HEK293 (cell line): ENCODE measurements at regions not wholly inside any gene's neighbourhood (a gene's known extent, or its start where the extent isn't known, plus 50 kb on each side); places are given as distances from the start of the nearest gene placed in this dataset.
"Not testable (repeated sequence)": the region's sequence is repeated elsewhere in the genome, so short reads cannot be mapped to it uniquely, and the experiment has no call there.

ENCODE experiments used
- CTCF ChIA-PET: fragments of 350-600 bp; formaldehyde crosslinking; extraction: SDS; loops from one replicate; lab custom pipeline; 2021; ENCODE audit warnings: antibody characterized with exemption; lab: Yijun Ruan, JAX
- POLR2A ChIA-PET: fragments of 300-600 bp; formaldehyde crosslinking; extraction: SDS; loops from one replicate; lab custom pipeline; 2020; ENCODE audit warnings: antibody characterized with exemption, inconsistent platforms; lab: Yijun Ruan, JAX
- H3K27ac ChIP-seq: fragments of 200-500 bp; sonication (Bioruptor generic); 2 replicates; pipeline ENCODE4 v1.5.1; 2014; ENCODE audit warnings: low read depth, low read length, control low read depth, inconsistent platforms; ENCODE audit errors: extremely low read depth
- H3K36me3 ChIP-seq, 2 experiments: fragments of 200-500 bp in 1 of 2; sonication (Bioruptor generic) in 1 of 2; 1 replicate in 1 of 2; 2 replicates in 1 of 2; pipeline ENCODE4 v1.5.1; 2014 to 2017; ENCODE audit warnings: inconsistent platforms in 2 of 2, low read length in 2 of 2; ENCODE audit not compliant: control insufficient read depth in 2 of 2, insufficient read depth in 1 of 2
- H3K4me1 ChIP-seq: fragments of 200-500 bp; sonication (Bioruptor generic); 2 replicates; pipeline ENCODE4 v1.5.1; 2014; ENCODE audit warnings: mild to moderate bottlenecking, low read length, inconsistent platforms; ENCODE audit not compliant: control insufficient read depth, insufficient read depth
- H3K4me3 ChIP-seq: 2 replicates; pipeline ENCODE4 v1.5.1; 2011; ENCODE audit warnings: low read depth, mild to moderate bottlenecking, control low read depth, low read length, moderate library complexity
- H3K9me3 ChIP-seq: fragments of 200-500 bp; sonication (Bioruptor generic); 2 replicates; pipeline ENCODE4 v1.5.1; 2014; ENCODE audit warnings: low read depth, low read length, inconsistent platforms; ENCODE audit not compliant: control insufficient read depth, insufficient read depth
- HOXA7 ChIP-seq: sonication (generic); formaldehyde crosslinking; IDR thresholded peaks from 2 replicates; pipeline ENCODE4 v1.8.1; 2022; ENCODE audit warnings: missing genetic modification reagents, borderline replicate concordance
- KLF9 ChIP-seq: fragments of 450-650 bp; formaldehyde crosslinking; IDR thresholded peaks from 2 replicates; pipeline ENCODE4 v1.5.1; 2016; ENCODE audit warnings: missing biosample characterization, missing genetic modification characterization, low read depth
- PRDM1 ChIP-seq: fragments of 450-650 bp; formaldehyde crosslinking; IDR thresholded peaks from 2 replicates; pipeline ENCODE4; 2016; ENCODE audit warnings: missing biosample characterization, missing genetic modification characterization
- REPIN1 ChIP-seq: fragments of 450-650 bp; formaldehyde crosslinking; IDR thresholded peaks from 2 replicates; pipeline ENCODE4 v1.5.1; 2017; ENCODE audit warnings: missing biosample characterization, missing genetic modification characterization, low read depth
- ZBTB20 ChIP-seq: fragments of 450-650 bp; formaldehyde crosslinking; IDR thresholded peaks from 2 replicates; pipeline ENCODE4 v1.5.1; 2016; ENCODE audit warnings: missing biosample characterization, missing genetic modification characterization
- ZFP41 ChIP-seq: fragments of 450-650 bp; formaldehyde crosslinking; IDR thresholded peaks from 2 replicates; pipeline ENCODE4 v1.5.1; 2016; ENCODE audit warnings: missing biosample characterization, missing genetic modification characterization, borderline replicate concordance
- ZNF140 ChIP-seq: fragments of 450-650 bp; formaldehyde crosslinking; IDR thresholded peaks from 2 replicates; pipeline ENCODE4 v1.5.1; 2016; ENCODE audit warnings: missing biosample characterization, missing genetic modification characterization
- ZNF16 ChIP-seq: fragments of 450-650 bp; formaldehyde crosslinking; IDR thresholded peaks from 2 replicates; pipeline ENCODE4 v1.5.1; 2016; ENCODE audit warnings: low read depth, missing biosample characterization, missing genetic modification characterization
- ZNF571 ChIP-seq: fragments of 450-650 bp; formaldehyde crosslinking; IDR thresholded peaks from 2 replicates; pipeline ENCODE4 v1.5.0; 2017; ENCODE audit warnings: missing biosample characterization, missing genetic modification characterization
- ZNF596 ChIP-seq: fragments of 450-650 bp; IDR thresholded peaks from 2 replicates; pipeline ENCODE4 v1.5.0; 2018; ENCODE audit warnings: missing biosample characterization, mild to moderate bottlenecking, missing genetic modification characterization, moderate library complexity
- ZNF776 ChIP-seq: fragments of 450-650 bp; formaldehyde crosslinking; IDR thresholded peaks from 2 replicates; pipeline ENCODE4 v1.5.0; 2017; ENCODE audit warnings: missing biosample characterization, missing genetic modification characterization, borderline replicate concordance
- ZSCAN23 ChIP-seq: fragments of 450-650 bp; formaldehyde crosslinking; IDR thresholded peaks from 2 replicates; pipeline ENCODE4 v1.5.1; 2016; ENCODE audit warnings: missing biosample characterization, missing genetic modification characterization
- TF ChIP-seq, protein P1 (sequence below): fragments of 450-650 bp; formaldehyde crosslinking; IDR thresholded peaks from 2 replicates; pipeline ENCODE4 v1.5.1; 2017; ENCODE audit warnings: missing biosample characterization, missing genetic modification characterization
- TF ChIP-seq, protein P2 (sequence below): fragments of 450-650 bp; formaldehyde crosslinking; conservative IDR thresholded peaks from 2 replicates; pipeline ENCODE4 v1.5.1; 2016; ENCODE audit warnings: low read depth, missing biosample characterization, missing genetic modification characterization
- TF ChIP-seq, protein P3 (sequence below): fragments of 450-650 bp; formaldehyde crosslinking; IDR thresholded peaks from 2 replicates; pipeline ENCODE4 v1.5.1; 2016; ENCODE audit warnings: missing biosample characterization, missing genetic modification characterization, low read depth
- TF ChIP-seq, protein P4 (sequence below): fragments of 450-650 bp; formaldehyde crosslinking; IDR thresholded peaks from 2 replicates; pipeline ENCODE4 v1.5.1; 2016; ENCODE audit warnings: missing biosample characterization, missing genetic modification characterization

DNA sequence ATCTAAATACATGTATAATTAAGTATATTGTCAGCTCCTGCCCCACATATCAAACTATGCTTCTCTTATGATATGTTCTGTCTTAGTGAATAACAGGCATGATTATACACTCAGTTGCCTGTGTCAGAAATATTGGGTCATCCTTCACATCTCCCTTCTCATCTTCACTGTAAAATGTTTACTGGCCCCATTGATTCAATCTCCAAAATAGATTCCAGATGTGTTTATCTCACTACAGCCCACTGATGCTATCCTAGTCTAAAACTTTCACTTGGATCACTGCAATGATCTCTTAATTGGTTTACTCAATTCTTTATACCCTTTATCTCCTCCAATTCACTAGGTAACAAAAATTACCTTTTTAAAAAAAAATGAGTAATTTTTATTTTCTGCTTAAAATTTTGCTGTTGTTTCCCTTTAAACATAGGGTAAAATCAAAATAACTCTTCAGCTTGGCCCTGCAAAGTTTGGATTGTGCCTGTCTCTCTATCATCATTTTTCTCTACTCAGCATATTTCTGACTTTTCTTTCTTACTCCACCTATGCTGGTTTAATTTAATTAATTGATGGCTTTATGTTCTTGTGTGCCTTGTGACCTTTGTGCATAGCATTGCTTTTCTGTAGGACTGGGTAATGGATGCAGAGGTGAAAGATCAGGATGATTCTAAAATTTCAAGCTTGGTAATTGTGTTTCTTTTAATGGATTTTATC is 233.9 kb upstream of the FOXP2 start (continued):
- no peak for TF ChIP-seq HOXA7

DNA sequence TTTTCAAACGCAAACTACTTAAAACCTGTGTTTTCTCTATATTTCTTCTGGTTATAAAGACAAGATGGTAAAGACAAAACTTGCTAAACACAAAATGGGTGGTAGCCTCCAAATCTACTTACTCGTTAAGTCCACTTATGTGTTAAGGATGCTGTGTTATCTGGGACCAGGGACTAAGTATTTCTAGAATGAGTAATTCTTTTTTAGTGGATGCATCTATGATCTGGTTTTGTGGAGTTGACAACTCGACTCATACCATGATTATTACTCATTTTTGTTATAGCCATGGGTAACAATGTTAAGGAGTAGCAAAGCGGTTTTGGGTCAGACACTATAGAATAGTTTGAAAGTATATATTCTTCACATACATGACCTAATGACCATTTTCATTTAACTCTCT is 239.5 kb upstream of the FOXP2 start:
- ChIA-PET CTCF (no interaction called here), POLR2A (no interaction called here)
- no peaks in the 10 kb centered on the region for H3K36me3 ChIP-seq
- TF ChIP-seq ZNF776 (tag by site-specific recombination) (no peak), ZNF571 (no peak), ZBTB20 (tag by site-specific recombination) (no peak; the same call in 1 of the 2 replicates), KLF9 (tag by site-specific recombination) (no peak), ZSCAN23 (tag by site-specific recombination) (no peak), ZNF16 (tag by site-specific recombination) (no peak), REPIN1 (no peak), ZFP41 (tag by site-specific recombination) (no peak)
- TF ChIP-seq, protein P1, sequence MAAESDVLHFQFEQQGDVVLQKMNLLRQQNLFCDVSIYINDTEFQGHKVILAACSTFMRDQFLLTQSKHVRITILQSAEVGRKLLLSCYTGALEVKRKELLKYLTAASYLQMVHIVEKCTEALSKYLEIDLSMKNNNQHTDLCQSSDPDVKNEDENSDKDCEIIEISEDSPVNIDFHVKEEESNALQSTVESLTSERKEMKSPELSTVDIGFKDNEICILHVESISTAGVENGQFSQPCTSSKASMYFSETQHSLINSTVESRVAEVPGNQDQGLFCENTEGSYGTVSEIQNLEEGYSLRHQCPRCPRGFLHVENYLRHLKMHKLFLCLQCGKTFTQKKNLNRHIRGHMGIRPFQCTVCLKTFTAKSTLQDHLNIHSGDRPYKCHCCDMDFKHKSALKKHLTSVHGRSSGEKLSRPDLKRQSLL (tag by site-specific recombination) = no peak
- TF ChIP-seq, protein P2, sequence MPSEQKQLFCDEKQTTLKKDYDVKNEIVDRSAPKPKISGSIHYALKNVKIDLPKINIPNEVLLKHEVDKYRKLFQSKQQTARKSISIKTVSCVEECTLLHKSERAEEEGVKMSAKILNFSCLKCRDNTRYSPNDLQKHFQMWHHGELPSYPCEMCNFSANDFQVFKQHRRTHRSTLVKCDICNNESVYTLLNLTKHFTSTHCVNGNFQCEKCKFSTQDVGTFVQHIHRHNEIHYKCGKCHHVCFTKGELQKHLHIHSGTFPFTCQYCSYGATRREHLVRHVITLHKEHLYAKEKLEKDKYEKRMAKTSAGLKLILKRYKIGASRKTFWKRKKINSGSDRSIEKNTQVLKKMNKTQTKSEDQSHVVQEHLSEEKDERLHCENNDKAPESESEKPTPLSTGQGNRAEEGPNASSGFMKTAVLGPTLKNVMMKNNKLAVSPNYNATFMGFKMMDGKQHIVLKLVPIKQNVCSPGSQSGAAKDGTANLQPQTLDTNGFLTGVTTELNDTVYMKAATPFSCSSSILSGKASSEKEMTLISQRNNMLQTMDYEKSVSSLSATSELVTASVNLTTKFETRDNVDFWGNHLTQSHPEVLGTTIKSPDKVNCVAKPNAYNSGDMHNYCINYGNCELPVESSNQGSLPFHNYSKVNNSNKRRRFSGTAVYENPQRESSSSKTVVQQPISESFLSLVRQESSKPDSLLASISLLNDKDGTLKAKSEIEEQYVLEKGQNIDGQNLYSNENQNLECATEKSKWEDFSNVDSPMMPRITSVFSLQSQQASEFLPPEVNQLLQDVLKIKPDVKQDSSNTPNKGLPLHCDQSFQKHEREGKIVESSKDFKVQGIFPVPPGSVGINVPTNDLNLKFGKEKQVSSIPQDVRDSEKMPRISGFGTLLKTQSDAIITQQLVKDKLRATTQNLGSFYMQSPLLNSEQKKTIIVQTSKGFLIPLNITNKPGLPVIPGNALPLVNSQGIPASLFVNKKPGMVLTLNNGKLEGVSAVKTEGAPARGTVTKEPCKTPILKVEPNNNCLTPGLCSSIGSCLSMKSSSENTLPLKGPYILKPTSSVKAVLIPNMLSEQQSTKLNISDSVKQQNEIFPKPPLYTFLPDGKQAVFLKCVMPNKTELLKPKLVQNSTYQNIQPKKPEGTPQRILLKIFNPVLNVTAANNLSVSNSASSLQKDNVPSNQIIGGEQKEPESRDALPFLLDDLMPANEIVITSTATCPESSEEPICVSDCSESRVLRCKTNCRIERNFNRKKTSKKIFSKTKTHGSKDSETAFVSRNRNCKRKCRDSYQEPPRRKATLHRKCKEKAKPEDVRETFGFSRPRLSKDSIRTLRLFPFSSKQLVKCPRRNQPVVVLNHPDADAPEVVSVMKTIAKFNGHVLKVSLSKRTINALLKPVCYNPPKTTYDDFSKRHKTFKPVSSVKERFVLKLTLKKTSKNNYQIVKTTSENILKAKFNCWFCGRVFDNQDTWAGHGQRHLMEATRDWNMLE = no peak
- no peaks in the 10 kb centered on the region for H3K4me1 ChIP-seq
- H3K9me3 ChIP-seq = no peaks in the 10 kb centered on the region
- H3K27ac ChIP-seq = no peak overlapping the region
- H3K4me3 ChIP-seq = no peak overlapping the region

DNA sequence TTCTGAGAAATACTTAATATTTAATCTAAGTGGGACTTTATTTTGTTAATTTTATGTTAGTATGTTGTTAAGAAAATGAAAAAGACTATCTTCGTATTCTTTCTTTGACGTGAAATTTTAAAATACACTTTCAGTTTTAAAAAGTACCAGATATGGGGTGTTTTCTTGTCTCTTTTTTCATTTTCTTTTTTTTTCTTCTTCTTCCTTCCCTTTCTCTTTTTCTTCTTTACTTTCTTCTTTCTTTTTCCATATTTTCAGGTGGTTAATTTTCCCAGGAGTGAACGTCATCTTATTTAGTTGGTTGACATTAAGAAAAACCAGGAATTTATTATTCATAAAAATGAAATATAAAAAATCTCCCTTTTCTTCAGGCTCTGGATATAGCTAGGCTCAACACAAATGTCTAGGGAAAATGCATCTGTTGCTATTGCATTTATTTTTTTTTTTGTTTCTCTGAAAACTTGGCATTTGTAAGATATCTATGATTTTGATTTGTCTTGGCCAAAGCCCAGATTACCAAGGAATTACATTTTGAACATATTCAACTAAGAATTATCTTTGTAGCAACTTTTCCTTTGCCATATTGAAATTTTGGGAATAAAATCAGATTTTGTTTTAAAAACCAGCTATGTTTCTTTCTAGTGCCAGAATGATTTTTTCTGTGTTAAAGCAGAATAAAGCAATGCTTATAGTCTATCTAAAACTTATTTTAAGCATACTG is 241.3 kb upstream of the FOXP2 start:
- ChIA-PET POLR2A (no interaction called here), CTCF (no interaction called here)
- no peaks in the 10 kb centered on the region for H3K36me3 ChIP-seq
- H3K27ac ChIP-seq = no peak overlapping the region
- no peaks in the 10 kb centered on the region for H3K4me1 ChIP-seq
- H3K9me3 ChIP-seq = no peaks in the 10 kb centered on the region
- TF ChIP-seq HOXA7 = no peak
- TF ChIP-seq PRDM1 = peak; percentile 93
- TF ChIP-seq, protein P3, sequence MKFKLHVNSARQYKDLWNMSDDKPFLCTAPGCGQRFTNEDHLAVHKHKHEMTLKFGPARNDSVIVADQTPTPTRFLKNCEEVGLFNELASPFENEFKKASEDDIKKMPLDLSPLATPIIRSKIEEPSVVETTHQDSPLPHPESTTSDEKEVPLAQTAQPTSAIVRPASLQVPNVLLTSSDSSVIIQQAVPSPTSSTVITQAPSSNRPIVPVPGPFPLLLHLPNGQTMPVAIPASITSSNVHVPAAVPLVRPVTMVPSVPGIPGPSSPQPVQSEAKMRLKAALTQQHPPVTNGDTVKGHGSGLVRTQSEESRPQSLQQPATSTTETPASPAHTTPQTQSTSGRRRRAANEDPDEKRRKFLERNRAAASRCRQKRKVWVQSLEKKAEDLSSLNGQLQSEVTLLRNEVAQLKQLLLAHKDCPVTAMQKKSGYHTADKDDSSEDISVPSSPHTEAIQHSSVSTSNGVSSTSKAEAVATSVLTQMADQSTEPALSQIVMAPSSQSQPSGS (tag by site-specific recombination) = no peak
- TF ChIP-seq, protein P4, sequence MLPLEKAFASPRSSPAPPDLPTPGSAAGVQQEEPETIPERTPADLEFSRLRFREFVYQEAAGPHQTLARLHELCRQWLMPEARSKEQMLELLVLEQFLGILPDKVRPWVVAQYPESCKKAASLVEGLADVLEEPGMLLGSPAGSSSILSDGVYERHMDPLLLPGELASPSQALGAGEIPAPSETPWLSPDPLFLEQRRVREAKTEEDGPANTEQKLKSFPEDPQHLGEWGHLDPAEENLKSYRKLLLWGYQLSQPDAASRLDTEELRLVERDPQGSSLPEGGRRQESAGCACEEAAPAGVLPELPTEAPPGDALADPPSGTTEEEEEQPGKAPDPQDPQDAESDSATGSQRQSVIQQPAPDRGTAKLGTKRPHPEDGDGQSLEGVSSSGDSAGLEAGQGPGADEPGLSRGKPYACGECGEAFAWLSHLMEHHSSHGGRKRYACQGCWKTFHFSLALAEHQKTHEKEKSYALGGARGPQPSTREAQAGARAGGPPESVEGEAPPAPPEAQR = no peak
- no peak for TF ChIP-seq ZNF140 (tag by site-specific recombination)
- no peak for TF ChIP-seq ZNF596 (tag by site-specific recombination)
- H3K4me3 ChIP-seq = no peak overlapping the region

DNA sequence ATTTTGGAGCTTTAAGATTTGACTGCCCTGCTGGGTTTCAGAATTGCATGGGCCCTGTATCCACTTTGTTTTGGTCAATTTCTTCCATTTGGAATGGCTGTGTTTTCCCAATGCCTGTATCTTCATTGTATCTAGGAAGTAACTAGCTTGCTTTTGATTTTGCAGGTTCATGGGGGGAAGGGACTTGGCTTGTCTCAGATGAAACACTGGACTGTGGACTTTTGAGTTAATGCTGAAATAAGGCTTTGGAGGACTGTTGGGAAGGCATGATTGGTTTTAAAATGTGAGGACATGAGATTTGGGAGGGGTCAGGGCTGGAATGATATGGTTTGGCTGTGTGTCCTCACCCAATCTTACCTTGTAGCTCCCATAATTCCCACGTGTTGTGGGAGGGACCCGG is 245.2 kb upstream of the FOXP2 start:
- POLR2A ChIA-PET, H3K36me3 ChIP-seq, H3K4me1 ChIP-seq, H3K27ac ChIP-seq, H3K4me3 ChIP-seq, H3K9me3 ChIP-seq: not testable (repeated sequence)
- CTCF ChIA-PET = interaction anchor here (0.7 kb wide), 1 partner anchor 9 kb away, joined by 3 read pairs; no protein-coding TSS in a partner anchor
